ENCODE measurements at regions not wholly inside any gene's neighbourhood (a gene's known extent, or its start where the extent isn't known, plus 50 kb on each side); places are given as distances from the start of the nearest gene placed in this dataset.
"Not testable (repeated sequence)": the region's sequence is repeated elsewhere in the genome, so short reads cannot be mapped to it uniquely, and the experiment has no call there.

DNA sequence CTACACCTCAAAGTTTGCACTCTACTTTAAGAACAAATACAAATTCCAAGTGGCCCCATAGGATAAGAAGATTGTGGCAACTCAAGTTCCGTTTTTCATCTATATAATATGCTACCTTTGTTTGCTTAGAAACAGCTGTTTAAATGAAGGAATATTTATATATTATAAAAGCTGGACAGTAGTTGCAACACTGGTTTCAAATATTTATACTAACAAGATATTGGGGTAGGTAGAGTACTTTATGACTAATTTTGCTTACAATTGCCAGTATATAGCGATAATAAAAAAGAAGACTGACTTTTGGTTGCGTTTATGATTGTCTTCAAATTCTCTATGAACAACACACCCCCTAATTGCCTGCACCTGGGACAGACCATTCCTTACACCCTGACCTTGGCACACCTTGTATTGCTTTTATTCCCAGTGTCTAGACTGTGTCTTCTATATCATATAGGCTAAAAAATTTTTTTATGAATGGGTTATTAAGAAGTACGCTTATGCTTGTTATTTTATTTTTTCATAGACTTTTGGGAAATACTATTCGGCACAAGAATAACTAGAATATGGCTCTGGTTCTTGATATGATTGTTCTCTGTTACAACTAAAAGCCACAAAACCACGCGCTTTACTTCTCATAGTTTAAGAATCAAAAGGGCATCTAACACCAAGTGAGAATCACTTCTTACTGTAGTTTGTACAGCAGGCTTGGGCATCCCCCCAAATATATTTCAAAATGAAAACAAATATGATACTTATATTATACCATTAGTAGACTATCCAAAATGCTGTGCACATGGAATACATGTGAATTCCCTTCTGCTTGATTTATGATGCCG is 455.4 kb upstream of the DCN start:
- H3K27me3 ChIP-seq = no peaks in the 10 kb centered on the region
- H3K4me2 ChIP-seq = no peak overlapping the region
- H4K20me1 ChIP-seq (ENCODE audit: insufficient read depth, poor library complexity, severe bottlenecking) = no peaks in the 10 kb centered on the region
- no peaks in the 10 kb centered on the region for H3K79me2 ChIP-seq
- 85% methylated on average over 8 of the region's 8 CpGs for WGBS (ENCODE audit: low lambda C conversion rate, missing lambda C conversion rate)
- no peak overlapping the region for H3K27ac ChIP-seq
- H3K4me3 ChIP-seq = no peak overlapping the region
- no peaks in the 10 kb centered on the region for H3K4me1 ChIP-seq (ENCODE audit: insufficient read depth)
- no peaks in the 10 kb centered on the region for H3K9me3 ChIP-seq (ENCODE audit: low read depth)
- H2AFZ ChIP-seq = no peak overlapping the region
- DNase-seq (ENCODE audit: low spot score) = no peak
- no peak for TF ChIP-seq EZH2phosphoT487 (IDR thresholded peaks at IDR 0.05; ENCODE audit: low read depth, severe bottlenecking, unreplicated experiment)
- TF ChIP-seq, protein P1, sequence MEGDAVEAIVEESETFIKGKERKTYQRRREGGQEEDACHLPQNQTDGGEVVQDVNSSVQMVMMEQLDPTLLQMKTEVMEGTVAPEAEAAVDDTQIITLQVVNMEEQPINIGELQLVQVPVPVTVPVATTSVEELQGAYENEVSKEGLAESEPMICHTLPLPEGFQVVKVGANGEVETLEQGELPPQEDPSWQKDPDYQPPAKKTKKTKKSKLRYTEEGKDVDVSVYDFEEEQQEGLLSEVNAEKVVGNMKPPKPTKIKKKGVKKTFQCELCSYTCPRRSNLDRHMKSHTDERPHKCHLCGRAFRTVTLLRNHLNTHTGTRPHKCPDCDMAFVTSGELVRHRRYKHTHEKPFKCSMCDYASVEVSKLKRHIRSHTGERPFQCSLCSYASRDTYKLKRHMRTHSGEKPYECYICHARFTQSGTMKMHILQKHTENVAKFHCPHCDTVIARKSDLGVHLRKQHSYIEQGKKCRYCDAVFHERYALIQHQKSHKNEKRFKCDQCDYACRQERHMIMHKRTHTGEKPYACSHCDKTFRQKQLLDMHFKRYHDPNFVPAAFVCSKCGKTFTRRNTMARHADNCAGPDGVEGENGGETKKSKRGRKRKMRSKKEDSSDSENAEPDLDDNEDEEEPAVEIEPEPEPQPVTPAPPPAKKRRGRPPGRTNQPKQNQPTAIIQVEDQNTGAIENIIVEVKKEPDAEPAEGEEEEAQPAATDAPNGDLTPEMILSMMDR (IDR thresholded peaks at IDR 0.05; ENCODE audit: poor library complexity) = no peak
- no peak for TF ChIP-seq EZH2 (IDR thresholded peaks at IDR 0.05; ENCODE audit: borderline replicate concordance)
- no peaks in the 10 kb centered on the region for H3K36me3 ChIP-seq (replicated peaks; ENCODE audit: insufficient read depth, low read depth)
- H3K9me2 ChIP-seq (replicated peaks; ENCODE audit: insufficient read depth) = no peaks in the 10 kb centered on the region

DNA sequence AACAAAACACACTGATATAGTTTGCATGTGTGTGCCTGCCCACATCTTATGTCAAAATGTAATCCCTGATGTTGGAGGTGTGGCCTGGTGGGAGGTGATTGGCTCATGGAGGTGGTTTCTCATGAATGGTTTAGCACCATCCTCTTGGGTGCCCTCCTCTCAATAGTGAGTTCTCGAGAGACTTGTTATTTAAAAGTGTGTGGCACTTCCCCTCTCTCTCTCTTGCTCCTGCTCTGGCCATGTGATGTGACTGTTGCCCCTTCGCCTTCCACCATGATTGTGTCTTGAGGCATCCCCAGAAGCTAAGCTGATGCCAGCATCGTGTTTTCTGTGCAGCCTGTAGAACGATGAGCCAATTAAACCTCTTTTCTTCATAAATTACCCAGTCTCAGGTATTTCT is 454.1 kb upstream of the DCN start:
- Histone ChIP-seq H3K4me3 (no peak overlapping the region), H3K27ac (no peak overlapping the region), H3K4me1 (ENCODE audit: insufficient read depth) (no peaks in the 10 kb centered on the region), H3K9me2 (replicated peaks; ENCODE audit: insufficient read depth) (no peaks in the 10 kb centered on the region), H3K27me3 (no peaks in the 10 kb centered on the region), H3K79me2 (no peaks in the 10 kb centered on the region), H4K20me1 (ENCODE audit: insufficient read depth, poor library complexity, severe bottlenecking) (no peaks in the 10 kb centered on the region), H3K36me3 (replicated peaks; ENCODE audit: insufficient read depth, low read depth) (no peaks in the 10 kb centered on the region), H3K4me2 (no peak overlapping the region), H3K9me3 (ENCODE audit: low read depth) (no peaks in the 10 kb centered on the region), H2AFZ (no peak overlapping the region)
- WGBS (ENCODE audit: low lambda C conversion rate, missing lambda C conversion rate) = 96% methylated on average over 4 of the region's 4 CpGs
- DNase-seq (ENCODE audit: low spot score) = no peak
- no peak for TF ChIP-seq EZH2 (IDR thresholded peaks at IDR 0.05; ENCODE audit: borderline replicate concordance)
- TF ChIP-seq, protein P1 (IDR thresholded peaks at IDR 0.05; ENCODE audit: poor library complexity) = no peak
- TF ChIP-seq EZH2phosphoT487 (IDR thresholded peaks at IDR 0.05; ENCODE audit: low read depth, severe bottlenecking, unreplicated experiment) = no peak

DNA sequence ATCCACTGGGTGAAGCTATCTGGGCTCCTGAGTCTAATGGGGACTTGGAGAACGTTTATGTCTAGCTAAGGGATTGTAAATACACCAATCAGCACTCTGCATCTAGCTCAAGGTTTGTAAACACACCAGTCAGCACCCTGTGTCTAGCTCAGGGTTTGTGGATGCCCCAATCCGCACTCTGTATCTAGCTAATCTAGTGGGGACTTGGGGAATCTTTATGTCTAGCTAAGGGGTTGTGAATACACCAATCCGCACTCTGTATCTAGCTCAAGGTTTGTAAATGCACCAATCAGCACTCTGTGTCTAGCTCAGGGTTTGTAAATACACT is 451.7 kb upstream of the DCN start:
- not testable (repeated sequence) for H3K4me3 ChIP-seq; H2AFZ ChIP-seq; H3K27me3 ChIP-seq; H3K79me2 ChIP-seq; H3K9me2 ChIP-seq (replicated peaks; ENCODE audit: insufficient read depth); DNase-seq (ENCODE audit: low spot score); H3K9me3 ChIP-seq (ENCODE audit: low read depth); H3K4me2 ChIP-seq; H4K20me1 ChIP-seq (ENCODE audit: insufficient read depth, poor library complexity, severe bottlenecking); H3K4me1 ChIP-seq (ENCODE audit: insufficient read depth); H3K27ac ChIP-seq; H3K36me3 ChIP-seq (replicated peaks; ENCODE audit: insufficient read depth, low read depth)
- 92% methylated on average over 3 of the region's 3 CpGs for WGBS (ENCODE audit: low lambda C conversion rate, missing lambda C conversion rate)

GRCh38 chr12:91633734-91634357 is 451.2 kb upstream of the DCN start:
- Histone ChIP-seq H3K4me1 (ENCODE audit: insufficient read depth) (no peaks in the 10 kb centered on the region), H3K9me2 (replicated peaks; ENCODE audit: insufficient read depth) (no peaks in the 10 kb centered on the region), H3K4me3 (no peak overlapping the region), H3K27ac (no peak overlapping the region), H2AFZ (no peak overlapping the region), H3K4me2 (no peak overlapping the region), H3K9me3 (ENCODE audit: low read depth) (no peaks in the 10 kb centered on the region), H4K20me1 (ENCODE audit: insufficient read depth, poor library complexity, severe bottlenecking) (no peaks in the 10 kb centered on the region), H3K27me3 (no peaks in the 10 kb centered on the region), H3K36me3 (replicated peaks; ENCODE audit: insufficient read depth, low read depth) (no peaks in the 10 kb centered on the region), H3K79me2 (no peaks in the 10 kb centered on the region)
- TF ChIP-seq EZH2 (IDR thresholded peaks at IDR 0.05; ENCODE audit: borderline replicate concordance) (no peak), EZH2phosphoT487 (IDR thresholded peaks at IDR 0.05; ENCODE audit: low read depth, severe bottlenecking, unreplicated experiment) (no peak)
- TF ChIP-seq, protein P1 (IDR thresholded peaks at IDR 0.05; ENCODE audit: poor library complexity) = no peak
- DNase-seq (ENCODE audit: low spot score) = no peak
- WGBS (ENCODE audit: low lambda C conversion rate, missing lambda C conversion rate) = 95% methylated on average over 23 of the region's 47 CpGs

All from hepatocyte (in vitro differentiated cells).